ENCODE measurements at regions not wholly inside any gene's neighbourhood (a gene's known extent, or its start where the extent isn't known, plus 50 kb on each side); places are given as distances from the start of the nearest gene placed in this dataset.
"Not testable (repeated sequence)": the region's sequence is repeated elsewhere in the genome, so short reads cannot be mapped to it uniquely, and the experiment has no call there.

DNA sequence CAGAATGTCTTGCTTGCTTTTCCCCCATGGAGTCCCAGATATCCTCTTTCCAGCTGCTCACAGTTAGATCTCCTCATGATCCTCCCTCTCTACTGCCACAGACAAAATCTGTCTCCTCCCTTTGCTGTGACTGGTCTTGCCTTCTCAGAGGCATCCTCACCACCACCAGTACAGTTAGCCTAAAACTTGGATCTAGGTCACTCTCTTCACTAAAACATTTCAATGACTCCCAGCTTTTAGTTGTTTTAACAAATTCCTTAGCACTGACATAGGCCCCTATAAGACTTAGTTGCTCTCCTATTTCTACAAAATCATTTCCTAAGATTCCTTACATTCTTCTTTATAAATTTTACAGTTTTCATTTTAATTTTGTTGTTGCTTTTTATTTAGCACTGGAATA, 734.2 kb upstream of the CHAC2 start:
- no peak for DNase-seq
- intact Hi-C loops (cut with DNase I), result no loop called here

- no peak for DNase-seq
- intact Hi-C loops (cut with DNase I), result no loop called here
Measured at GRCh38 chr2:53028746-53029423, 738.7 kb upstream of the CHAC2 start.

DNA sequence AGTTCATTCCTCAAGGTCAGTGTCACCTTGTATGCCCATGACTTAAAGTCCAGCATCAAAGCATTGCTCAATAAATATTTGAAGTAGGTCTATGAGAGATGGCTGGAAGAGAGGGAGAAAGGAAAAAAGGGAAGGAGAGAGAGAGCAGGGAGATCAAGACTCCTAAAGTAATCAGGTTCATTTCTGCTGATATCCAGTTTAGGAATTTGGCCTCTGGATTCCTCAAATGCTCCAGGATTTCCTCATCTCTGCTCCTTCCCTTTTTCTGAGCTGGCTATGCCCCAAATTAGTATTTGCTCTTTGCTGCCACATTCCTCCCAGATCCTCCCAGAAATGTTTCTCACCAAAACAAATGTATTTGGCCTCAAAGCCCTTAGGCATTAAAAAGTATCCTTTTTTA, 739.4 kb upstream of the CHAC2 start:
- DNase-seq, result no peak
- intact Hi-C loops (cut with DNase I), result no loop called here

DNA sequence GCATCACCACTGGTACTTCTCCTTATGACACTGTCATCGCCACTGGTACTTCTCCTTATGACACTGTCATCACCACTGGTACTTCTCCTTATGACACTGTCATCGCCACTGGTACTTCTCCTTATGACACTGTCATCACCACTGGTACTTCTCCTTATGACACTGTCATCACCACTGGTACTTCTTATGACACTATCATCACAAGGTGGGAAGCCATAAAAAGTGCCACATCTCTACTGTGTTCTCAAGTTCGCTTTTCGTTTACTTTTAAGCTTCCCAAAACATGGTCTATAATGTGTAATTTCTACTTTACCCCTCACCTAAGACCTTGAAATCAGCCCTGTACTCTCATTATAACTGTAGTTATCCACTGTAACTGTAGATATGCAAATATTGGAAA, 745.4 kb upstream of the CHAC2 start:
- intact Hi-C loops (cut with DNase I); DNase-seq: not testable (repeated sequence)

DNA sequence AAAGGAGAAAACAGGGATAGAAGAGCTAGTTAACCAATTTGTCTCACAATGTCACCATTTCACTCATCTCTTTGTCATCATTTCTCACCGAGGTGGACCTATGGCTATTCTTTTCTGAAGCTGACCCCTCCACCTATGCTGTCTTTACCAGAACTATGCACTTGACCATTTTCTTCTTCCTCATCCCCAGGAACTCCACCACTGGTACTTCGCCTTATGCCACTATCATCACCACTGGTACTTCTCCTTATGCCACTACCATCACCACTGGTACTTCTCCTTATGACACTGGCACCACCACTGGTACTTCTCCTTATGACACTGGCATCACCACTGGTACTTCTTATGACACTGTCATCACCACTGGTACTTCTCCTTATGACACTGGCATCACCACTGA, 745.8 kb upstream of the CHAC2 start:
- no peak for DNase-seq

DNA sequence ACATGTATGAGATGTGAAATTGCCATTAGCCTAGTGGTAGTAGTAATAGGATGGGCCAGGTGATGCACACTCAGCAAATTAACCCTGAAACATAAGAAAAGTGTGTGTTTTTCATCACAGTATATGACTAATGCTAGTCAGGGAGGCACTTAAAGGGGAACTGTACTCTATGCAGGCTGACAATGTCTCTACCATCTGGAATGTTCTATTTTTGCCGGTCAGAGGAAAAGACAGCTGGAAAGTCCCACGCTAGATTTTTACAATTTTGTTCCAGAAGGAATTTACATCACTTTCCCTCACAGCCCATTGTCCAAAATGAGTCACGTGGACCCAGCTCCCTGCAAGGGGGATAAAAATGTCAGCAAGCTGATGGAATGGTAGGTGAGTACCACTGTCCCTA, 746.3 kb upstream of the CHAC2 start:
- intact Hi-C loops (cut with DNase I), result no loop called here
- DNase-seq, result no peak

More for the DNA sequence above, 745.8 kb upstream of the CHAC2 start:
- intact Hi-C loops (cut with DNase I), result no loop called here

GRCh38 chr2:53018825-53019425, 748.7 kb upstream of the CHAC2 start:
- intact Hi-C loops (cut with DNase I), result no loop called here
- DNase-seq, result no peak

GRCh38 chr2:53006980-53007379, 760.6 kb upstream of the CHAC2 start:
- intact Hi-C loops (cut with DNase I), result no loop called here
- no peak for DNase-seq

- no peak for DNase-seq
- intact Hi-C loops (cut with DNase I), result no loop called here
Measured at GRCh38 chr2:53004413-53004812, 763.2 kb upstream of the CHAC2 start.

DNA sequence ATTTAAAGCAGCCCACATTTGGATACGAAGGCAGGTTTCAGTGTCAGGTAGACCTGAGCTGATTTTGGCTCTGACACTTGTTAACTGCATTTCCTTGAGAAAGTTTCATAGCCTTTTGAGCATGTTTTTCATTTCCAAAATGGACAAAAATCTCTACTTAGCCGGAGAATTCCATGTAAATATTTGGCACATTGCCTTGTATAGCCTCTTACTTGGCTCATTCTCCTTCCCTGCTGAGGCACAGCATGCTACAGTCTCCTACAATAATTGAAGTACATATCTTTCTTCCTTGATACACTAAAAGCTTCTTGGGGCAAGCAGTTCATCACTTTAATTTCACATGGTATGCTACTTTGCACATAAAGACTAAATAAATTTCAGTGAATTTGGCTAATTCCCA, 772.2 kb upstream of the CHAC2 start:
- DNase-seq, result no peak

DNA sequence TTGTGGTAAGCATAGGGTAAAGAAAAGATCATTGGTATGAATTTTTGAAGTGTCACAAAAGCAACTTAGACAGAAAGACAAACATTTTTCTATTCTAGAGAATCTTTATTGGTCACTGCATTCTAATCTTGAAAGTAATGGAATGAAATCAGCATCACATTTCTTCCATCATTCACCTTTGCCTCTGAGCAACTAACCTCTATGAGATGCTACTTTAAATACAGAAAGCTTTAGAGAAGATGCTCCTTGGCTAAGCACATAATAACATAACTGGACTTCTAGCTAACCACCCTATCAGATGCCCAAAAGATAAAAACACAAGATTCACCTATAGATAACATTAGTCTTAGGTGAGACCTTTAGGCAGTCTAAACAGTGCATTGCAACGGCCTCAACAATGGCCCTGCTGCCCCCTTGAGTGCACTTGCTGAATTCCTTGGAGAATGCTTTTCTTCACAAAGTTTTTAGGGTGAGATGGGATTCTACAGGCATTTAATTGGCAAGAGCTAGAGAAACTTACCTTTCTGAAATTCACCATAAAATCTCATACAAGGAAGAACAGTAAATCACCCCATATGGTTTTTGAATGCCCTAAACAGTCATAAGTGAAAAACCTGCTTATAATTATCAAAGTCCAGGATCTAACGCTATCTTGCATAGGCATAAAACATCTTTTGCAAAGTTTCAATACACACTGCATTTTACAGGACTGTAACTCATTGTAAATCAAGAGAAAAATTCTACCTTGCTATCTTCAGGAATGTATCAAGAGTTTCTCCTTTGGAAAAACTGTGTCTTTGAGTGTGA, 791.3 kb upstream of the CHAC2 start:
- intact Hi-C loops (cut with DNase I), result no loop called here
- peak in 30 of 42 donors; percentile 4 to 63 (median 24) for DNase-seq

More for the DNA sequence above, 772.2 kb upstream of the CHAC2 start:
- intact Hi-C loops (cut with DNase I), result no loop called here

DNA sequence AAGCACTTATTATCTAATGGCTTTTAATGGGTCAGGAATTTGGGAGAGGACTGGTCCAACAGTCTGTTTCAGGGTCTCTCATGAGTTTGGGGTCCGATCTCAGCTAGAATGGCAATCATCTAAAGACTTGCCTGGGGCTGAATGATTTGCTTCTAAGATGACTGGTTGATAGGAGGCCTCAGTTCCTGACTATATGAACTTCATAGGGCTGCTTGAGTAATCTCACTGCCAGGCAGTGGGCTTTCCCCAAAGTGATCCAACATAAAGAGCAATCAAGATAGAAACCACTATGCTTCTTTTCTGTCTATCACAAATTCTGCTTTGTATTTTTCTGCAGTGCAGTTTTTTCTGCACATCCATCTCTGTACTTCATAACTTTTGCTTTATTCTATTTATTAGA, 793.5 kb upstream of the CHAC2 start:
- no peak for DNase-seq
- intact Hi-C loops (cut with DNase I), result no loop called here

DNA sequence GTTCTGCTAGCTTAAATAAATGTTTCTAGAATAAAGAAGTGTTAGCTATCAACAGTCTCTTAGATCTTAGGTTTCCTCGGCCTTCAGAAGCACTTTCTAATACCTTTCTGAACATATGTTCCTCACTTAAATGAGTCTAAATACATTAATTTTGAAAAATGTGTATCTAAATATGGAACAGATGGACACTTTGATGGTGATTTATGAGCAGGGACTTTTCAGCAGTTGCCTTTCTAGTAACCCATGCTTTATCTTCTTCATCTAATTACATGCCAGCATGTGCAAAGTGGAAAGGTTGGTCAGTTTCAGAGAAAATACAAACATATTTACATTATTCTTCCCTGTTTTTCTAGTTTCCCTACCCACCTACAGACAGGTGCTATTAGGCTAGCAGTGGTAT, 797.0 kb upstream of the CHAC2 start:
- intact Hi-C loops (cut with DNase I), result no loop called here
- no peak for DNase-seq

GRCh38 chr2:52968043-52968442, 799.6 kb upstream of the CHAC2 start:
- no peak for DNase-seq
- intact Hi-C loops (cut with DNase I), result no loop called here

DNA sequence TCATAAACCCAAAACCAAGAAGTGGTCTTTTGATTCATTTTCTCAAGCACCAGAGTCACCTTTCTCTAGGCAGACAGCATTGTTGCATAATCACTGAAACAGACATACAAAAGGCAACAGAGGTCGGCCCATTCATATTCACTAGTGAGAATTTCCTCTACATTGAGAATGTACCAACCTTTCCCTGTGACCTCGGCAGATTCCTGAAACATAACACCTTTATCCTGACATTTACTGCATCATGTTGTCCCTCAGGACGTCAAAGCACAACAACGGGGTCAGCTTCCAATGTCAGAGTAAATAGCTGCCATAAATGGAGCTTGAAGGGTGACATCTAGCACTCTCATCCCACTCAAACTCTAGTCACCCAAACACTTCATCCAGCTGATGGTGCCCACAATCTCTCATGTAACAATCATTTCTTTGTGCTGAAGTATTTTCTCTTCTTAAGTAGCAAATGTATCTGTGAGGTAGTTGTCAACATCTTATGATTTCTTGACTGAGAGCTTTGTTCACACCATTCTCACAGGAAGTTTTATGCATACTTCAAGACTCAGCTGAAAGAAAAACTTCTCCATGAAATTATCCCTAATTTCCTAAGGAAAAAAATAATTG, 802.6 kb upstream of the CHAC2 start:
- intact Hi-C loops (cut with DNase I), result no loop called here
- no peak for DNase-seq

- DNase-seq, result no peak
- intact Hi-C loops (cut with DNase I), result no loop called here
Measured at GRCh38 chr2:52961403-52961802, 806.2 kb upstream of the CHAC2 start.

- DNase-seq, result no peak
- intact Hi-C loops (cut with DNase I), result no loop called here
Measured at GRCh38 chr2:52960881-52961280, 806.7 kb upstream of the CHAC2 start.

DNA sequence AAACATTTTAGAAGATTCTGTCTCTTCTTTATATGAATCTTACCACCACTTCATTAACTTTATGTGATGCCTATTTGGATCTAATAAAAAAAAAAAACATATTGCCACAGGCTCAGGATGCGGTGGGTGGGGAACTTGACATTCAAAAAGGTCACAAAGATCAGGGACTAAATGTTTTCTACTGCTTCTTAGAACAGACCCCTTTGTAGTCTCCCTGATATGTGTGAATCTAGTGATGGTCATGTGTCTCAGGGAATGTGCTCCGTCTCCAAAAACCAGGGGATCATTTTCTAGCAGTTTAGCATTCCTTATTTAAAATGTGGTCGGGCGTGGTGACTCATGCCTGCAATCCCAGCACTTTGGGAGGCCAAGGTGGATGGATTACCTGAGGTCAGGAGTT, 807.8 kb upstream of the CHAC2 start:
- intact Hi-C loops (cut with DNase I), result no loop called here
- DNase-seq, result no peak

- no peak for DNase-seq
- intact Hi-C loops (cut with DNase I), result no loop called here
Measured at GRCh38 chr2:52956766-52957165, 810.8 kb upstream of the CHAC2 start.

DNA sequence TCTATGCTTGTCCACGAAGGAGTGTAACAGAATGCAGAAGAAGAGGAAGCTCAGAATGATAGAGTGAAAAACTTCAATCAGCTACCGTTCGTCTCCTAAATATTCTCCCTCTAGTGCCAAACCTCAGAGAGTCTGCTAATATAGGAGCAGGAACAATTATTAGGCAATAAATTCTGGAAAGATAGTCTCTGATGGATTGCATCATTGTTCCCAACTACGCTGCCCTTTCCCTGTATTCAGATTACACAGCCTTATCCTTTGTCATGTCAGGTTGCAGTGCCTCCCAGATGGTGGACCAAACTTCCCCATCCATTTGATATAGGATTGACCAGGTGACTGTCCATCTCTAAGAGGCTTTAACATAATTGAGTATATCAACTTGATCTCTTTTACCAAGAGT, 811.5 kb upstream of the CHAC2 start:
- no peak for DNase-seq
- intact Hi-C loops (cut with DNase I), result no loop called here
